HG03575 (cell line): ENCODE measurements at regions not wholly inside any gene's neighbourhood (a gene's known extent, or its start where the extent isn't known, plus 50 kb on each side); places are given as distances from the start of the nearest gene placed in this dataset.
"Not testable (repeated sequence)": the region's sequence is repeated elsewhere in the genome, so short reads cannot be mapped to it uniquely, and the experiment has no call there.

Source experiments
- ATAC-seq: cut with Tn5 transposase; IDR thresholded peaks from one replicate; pipeline ENCODE4 v1.9.1; 2021; ENCODE audit not compliant: unreplicated experiment, insufficient number of reproducible peaks, low FRiP score; ENCODE audit errors: extremely low read depth

DNA sequence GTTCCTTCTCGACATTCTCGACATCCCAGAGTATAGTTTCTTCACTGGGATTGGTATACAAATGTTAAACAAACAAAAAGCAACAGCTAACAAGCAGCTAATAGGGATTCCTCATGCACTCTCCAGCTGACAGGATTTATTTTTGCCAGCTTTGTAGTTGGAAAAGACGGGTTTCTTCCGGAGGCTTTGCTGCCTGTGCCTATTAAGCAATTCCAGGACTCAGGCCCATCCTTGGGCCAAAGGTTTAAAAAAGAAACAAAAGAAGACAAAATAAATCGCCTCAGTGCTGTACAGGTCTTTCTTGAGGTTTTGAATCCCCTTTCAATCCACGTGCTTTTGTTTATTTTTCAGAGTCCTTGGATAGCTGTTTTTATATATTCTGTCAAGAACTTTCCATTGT is 1414.5 kb upstream of the PCDH9 start:
- no peak for ATAC-seq

DNA sequence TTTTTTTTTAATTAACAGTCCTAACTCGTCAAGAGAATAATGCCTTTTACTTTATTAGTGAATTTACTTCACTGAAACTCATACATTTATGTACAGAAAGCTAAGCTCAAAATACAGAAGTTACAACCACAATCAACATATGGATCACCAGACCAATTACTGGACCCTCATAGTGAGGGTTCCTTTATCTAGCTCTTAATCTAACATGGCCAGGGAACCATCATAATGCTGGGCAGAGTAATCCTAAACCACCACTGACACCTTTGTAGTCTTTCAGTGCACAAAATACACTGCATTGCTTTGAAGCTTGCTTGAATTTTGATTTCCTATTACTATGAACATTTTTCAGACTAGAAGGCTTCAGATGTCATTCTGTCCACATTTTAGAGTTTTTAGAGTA is 1406.6 kb upstream of the PCDH9 start:
- no peak for ATAC-seq

DNA sequence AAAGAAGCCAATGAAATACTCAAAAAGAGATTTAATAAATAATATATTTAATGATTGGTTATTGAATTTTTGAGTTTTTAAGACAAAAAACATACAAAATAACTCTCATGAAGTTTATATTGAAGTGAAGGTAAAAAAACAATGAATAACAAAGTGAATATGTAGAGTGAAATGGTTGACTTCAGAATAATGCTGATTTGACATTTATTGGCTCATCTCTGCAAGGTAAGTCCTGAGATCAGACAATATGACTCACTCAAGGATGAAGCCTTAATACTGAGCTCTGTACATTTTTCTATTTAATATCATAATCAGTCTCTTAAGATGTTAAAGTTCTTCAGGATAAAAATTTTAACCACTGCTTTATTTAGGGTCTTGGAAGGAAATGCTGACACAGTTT is 1398.9 kb upstream of the PCDH9 start:
- ATAC-seq, result no peak

DNA sequence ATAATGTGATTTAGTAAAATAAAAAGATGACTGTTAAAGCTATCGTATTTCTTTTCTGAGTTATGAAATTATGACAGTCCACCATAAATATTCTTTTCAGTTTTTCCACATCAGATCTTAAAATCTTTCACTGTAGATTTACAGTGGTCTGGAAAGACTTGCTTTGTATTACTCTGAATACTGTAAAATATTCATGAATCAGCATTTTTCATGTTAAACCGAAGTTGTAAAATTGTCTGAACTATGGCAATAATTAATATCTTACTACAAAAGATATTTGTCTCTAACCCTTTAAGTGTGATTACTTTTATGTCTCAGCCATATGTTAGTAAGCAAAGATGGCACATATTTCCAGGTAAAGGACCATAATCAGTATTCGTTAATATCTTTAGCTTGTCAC is 1397.2 kb upstream of the PCDH9 start:
- no peak for ATAC-seq

DNA sequence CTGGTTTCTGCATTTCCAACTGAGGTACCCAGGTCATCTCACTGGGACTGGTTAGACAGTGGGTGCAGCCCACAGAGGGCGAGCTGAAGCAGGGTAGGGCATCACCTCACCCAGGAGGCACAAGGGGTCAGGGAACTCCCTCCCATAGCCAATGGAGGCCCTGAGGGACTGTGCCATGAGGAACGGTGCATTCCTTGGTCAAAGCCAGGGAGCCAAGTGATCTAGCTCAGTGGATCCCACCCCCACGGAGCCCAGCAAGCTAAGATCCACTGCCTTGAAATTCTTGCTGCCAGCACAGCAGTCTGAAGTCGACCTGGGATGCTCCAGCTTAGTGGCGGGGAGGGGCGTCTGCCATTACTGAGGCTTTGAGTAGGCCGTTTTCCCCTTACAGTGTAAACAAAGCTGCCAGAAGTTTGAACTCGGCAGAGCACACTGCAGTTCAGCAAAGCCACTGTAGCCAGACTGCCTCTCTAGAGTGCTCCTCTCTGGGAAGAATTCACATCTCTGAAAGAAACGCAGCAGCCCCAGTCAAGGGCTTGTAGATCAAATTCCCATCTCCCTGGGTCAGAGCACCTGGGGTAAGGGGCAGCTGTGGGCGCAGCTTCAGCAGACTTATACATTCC is 1386.6 kb upstream of the PCDH9 start:
- no peak for ATAC-seq

DNA sequence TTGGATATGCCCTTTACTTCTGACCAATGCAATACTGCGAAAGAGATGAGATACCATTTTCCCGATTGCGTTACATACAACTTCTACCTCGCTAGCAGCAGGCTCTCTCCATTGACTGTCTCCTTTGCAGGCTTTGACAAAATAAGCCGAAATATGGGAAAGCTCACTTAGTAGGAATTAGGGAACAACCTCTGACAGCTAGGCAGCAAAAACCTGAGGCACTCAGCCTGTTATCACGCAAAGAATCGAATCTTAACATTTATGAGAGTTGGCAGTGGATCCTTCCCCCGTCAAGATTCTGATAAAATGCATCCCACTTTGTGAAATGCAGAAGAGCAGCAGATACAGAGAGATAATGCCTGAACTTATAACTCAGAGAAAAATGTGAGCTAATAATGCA is 1379.5 kb upstream of the PCDH9 start:
- ATAC-seq, result no peak

DNA sequence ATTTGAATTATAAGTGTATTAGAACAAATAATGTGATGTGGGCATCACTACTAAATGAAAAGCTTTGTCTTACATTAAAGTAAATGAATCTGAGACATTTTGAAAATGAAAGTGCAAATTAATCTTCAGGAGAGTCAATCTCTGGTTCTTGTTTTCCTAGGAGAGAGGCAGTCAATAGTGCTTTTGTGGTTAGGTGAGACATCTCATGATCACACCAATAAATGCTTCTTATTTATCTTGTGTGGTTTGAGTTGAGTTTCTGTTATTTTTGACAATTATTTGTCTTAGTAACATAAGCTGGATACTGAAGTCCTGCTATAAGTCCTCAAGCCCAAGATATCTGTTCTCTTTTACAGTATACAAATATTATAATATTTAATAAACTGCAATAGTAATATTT is 1378.0 kb upstream of the PCDH9 start:
- no peak for ATAC-seq

DNA sequence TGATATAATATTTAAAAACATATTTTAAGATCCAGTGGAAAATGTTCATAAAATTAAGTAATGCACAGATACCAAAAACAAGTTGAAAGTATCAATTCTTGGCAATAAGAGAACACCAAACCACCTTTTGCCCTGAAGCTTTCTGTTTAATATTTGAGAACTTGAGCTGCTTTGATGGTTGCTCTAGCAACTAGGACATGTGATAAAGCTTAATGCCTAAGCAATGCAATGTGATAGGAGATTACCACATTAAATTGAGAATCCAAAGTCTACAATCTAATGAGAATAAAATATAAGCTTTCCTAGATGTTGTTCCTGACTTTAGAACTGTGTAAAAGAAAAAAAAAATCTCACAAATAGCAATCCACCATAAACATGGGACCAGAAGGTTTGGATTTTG is 1367.5 kb upstream of the PCDH9 start:
- ATAC-seq, result no peak

DNA sequence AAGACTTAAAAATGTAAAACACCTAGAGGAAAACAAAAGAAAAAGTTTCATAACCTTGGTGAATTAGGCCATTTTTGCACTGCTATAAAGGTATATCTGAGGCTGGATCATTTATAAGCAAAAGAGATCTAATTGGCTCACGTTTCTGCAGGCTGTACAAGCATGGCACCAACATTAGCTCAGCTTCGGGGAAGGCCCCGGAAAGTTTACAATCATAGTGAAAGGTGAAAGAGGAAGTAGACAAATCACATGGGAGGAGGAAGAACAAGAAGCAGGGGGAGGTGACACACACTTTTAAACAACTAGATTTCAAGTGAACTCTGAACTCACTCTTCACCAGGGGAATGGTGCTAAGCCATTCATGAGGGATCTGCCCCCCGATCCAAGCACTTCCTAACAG is 1358.5 kb upstream of the PCDH9 start:
- ATAC-seq, result peak; percentile 98

DNA sequence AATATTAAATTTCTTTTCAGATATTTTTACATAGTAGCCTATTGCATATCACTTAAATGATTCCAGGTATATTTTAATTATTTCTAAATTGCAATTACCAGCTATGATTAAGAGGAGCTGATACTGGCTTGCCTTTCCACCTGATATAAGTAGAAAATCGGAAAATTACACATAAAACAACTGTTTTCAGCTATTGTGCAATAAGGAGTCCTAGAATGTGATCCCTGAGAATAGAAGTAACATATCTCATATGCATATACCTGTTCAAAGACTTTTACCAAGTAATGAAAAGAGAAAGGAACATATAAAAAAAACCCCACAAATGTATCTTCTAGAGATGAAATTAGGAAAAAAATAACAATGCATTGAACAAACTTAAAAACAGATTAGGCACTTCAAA is 1354.6 kb upstream of the PCDH9 start:
- no peak for ATAC-seq

DNA sequence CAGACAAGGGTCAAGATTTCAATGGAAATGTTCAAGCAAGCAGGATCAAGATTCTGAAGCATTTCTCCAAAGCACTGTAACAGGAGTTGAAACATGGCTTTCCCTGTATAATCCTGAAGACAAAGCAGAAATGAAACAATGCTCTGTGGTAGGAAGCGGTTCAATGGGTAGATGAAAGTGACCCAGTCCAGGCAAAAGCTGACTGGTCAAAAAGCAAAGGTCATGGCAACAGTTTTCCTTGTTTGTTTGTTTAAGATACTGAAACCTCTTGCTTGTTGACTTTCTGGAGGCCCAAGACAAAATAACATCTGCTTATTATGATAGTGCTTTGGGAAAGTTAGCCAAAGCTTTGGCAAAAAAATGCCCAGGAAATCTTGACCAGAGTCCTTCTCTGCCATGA is 1343.9 kb upstream of the PCDH9 start:
- ATAC-seq, result no peak

DNA sequence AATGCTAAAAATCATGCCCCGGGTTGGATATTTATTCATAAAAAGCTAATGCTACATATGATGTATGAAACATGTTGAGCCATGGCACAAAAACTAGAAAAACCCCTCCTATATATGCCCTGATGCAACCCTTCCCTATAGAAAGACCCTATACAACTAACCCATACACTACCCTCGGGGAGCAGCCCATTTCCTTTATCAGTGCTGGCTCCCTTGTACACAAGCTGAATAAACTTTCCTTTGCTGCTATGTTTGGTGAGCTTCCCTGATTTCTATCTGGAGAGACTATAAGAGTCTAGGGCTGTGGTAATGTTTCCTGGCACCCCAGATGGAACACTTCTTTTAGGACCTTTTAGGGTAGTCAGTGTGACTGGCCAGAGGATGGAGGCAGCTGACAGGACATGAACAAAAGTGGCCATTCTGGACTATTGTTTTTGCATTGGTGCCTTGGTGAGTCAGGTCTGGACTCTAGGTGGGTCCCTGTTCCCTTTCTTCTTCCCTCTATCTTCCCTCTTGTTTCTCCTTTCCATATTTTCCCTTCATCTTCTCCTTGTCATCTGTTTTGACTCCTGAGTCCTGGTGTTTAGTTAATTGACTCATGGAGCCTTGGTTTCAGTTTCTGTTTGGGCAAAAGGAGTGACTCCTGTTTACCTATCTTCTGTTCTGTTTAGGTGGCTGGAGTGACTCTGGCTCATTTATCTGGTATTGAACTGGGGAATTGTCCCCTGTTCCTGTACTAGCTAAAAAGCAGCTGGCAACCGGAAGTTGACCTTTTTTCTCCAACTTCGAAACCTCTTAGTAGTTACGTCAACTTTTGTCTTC is 1321.8 kb upstream of the PCDH9 start:
- ATAC-seq, result no peak

DNA sequence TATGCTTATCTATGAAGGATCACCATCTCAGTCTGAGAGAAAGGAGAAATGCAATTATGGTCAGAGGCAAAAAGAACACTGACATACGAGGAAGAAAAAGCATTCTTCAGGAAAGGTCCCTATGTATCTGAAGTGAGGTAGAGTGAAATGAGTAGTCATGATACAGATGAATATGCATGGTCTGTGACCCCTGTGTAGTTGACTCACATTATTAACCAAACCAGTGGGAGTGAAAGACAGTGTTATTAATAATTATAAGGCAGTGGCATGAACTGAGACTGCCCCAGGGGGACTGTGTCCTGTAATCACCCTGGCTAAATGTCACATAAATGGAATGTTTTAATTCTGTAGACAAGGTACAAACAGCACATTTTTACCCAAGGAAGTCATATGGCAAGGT is 1320.2 kb upstream of the PCDH9 start:
- ATAC-seq, result peak; percentile 54

DNA sequence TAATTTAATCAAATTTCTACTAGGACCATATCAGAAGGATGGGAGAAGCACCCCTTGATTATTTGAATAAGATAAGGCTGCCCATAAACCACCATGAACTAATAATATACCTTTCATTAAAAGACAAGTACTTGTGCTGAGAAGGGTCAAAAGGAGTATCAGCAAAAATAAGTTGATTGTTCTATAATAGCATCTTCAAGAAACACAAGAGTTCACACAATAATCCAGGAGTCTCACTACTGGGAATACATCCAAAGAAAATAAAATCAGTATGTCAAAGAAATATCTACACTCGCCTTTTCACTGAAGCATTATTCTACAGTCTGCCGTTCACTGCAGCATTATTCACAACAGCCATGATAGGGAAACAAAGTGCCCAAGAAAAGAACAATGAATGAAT is 1310.1 kb upstream of the PCDH9 start:
- ATAC-seq, result no peak

DNA sequence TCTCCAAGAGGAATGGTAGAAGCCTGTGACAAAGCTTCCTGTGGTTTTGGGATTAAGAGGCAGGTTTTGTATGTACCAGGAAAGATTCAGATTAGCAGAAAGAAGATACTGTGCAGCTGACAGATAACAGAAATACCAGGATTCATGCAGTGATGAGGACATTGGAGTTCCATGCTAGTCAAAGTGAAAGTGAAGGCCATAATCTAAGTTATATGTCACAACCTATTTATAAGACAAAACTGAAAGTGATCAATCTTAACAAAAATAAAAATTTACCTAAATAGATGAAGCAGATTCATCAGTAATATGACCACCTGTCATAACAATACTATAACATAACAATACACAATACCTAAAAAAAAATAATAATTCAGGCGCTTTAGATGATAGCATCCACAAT is 1305.2 kb upstream of the PCDH9 start:
- ATAC-seq, result peak; percentile 78

DNA sequence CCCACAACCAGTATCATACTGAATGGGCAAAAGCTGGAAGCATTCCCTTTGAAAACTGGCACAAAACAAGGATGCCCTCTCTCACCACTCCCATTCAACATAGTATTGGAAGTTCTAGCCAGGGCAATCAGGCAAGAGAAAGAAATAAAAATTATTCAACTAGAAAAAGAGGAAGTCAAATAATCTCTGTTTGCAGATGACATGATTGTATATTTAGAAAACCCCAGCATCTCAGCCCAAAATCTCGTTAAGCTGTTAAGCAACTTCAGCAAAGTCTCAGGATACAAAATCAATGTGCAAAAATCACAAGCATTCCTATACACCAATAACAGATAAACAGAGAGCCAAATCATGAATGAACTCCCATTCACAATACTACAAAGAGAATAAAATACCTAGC is 1297.0 kb upstream of the PCDH9 start:
- ATAC-seq, result not testable (repeated sequence)

DNA sequence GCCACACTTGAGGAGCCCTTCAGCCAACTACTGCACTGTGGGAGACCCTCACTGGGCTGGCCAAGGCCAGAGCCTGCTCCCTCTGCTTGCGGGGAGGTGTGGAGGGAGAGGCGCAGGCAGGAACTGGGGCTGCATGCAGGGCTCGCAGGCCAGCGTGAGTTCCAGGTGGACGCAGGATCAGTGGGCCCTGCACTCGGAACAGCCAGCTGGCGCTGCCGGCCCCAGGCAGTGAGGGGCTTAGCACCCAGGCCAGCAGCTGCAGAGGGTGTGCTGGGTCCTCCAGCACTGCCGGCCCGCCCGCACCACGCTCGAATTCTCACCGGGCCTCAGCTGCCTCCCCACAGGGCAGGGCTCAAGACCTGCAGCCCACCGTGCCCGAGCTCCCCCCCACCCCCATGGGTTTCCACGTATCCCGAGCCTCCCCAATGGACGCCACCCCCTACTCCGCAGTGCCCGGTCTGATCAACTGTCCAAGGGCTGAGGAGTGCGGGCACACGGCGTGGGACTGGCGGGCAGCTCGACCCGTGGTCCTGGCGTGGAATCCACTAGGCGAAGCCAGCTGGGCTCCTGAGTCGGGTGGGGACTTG is 1293.8 kb upstream of the PCDH9 start:
- ATAC-seq, result no peak

DNA sequence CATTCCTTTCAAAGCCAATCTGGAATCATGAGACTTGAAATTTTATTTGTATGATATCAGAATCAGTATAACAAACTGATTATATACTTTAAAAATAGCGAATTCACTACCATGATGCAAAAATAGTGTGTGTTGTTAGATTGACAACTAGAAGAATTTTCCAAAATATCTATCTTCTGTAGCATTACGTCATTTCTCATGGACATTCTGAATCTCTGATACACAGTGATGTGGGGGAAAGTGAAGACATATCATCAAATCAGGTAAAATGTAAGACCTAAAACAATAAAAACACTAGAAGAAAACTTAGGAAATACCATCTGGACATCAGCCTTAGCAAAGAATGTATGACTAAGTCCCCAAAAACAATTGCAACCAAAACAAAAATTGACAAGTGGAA is 1292.0 kb upstream of the PCDH9 start:
- no peak for ATAC-seq

DNA sequence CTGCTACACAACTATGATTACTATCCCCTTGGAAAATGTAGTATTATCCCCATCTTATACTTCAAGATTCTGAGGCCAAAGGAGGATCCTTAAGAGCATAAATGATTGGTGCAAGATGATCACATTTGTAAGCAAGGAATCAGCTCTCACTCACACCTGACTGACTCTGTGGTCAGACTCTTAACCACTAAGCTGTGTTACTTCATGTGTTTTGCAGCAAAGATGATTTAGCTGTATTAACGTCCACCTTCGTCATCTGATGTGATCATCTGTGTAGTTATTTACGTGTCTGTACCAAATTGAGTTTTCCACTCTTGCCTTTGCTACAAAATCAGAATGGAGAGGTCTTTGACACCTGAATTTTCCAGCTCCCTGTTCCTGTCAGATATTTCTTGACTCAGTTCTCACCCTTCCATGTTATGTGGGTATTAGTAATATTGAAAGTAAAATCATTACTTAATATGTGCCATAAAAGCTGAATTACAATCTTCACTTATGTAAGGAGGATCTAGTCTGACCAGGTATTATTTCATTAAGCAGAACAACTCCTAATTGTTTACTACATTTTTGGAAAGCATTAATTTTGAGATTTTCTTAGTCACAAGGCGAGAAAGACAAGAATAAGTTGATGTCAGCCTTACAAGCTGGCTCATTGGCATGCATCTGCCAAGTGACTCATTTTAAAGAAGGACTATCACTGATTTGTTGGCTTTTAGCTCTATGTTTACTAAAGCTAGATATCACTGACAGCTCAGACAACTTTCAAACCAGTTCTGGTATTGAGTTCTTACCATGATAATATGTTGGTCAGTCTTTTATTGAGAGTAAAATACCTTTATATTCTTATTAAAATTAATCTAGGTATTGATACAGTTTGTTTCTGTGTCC is 1279.8 kb upstream of the PCDH9 start:
- ATAC-seq, result peak; percentile 93
